Neural cell (in vitro differentiated cells): ENCODE measurements at regions not wholly inside any gene's neighbourhood (a gene's known extent, or its start where the extent isn't known, plus 50 kb on each side); places are given as distances from the start of the nearest gene placed in this dataset.

Source experiments
- H2AFZ ChIP-seq: fragments of 200-600, 300-800 bp; sonication (generic), shearing (Covaris generic); 2 replicates; pipeline ENCODE4 v1.6.0; 2014; ENCODE audit warnings: low read depth, mild to moderate bottlenecking, antibody characterized with exemption, low read length, moderate library complexity
- H3F3A ChIP-seq: fragments of 200-600 bp; shearing (Covaris generic); 2 replicates; pipeline ENCODE4 v1.6.1; 2016; ENCODE audit warnings: mild to moderate bottlenecking, moderate library complexity, mixed read lengths, antibody characterized with exemption, low read length; ENCODE audit not compliant: insufficient read depth, poor library complexity, severe bottlenecking
- H3K27ac ChIP-seq: fragments of 200-600, 300-800 bp; sonication (generic), shearing (Covaris generic); 2 replicates; pipeline ENCODE4 v1.5.1; 2014; ENCODE audit warnings: mild to moderate bottlenecking, low read length, moderate library complexity
- H3K27me3 ChIP-seq: fragments of 300-800, 200-600 bp; sonication (generic), shearing (Covaris generic); 2 replicates; pipeline ENCODE4 v1.6.0; 2014; ENCODE audit warnings: mild to moderate bottlenecking, low read depth, low read length, moderate library complexity; ENCODE audit not compliant: insufficient read depth
- H3K36me3 ChIP-seq: fragments of 300-800, 200-600 bp; sonication (generic), shearing (Covaris generic); 2 replicates; pipeline ENCODE4 v1.5.1; 2014; ENCODE audit warnings: mild to moderate bottlenecking, antibody characterized with exemption, low read length, moderate library complexity; ENCODE audit not compliant: insufficient read depth
- H3K4me2 ChIP-seq: fragments of 300-800, 200-600 bp; sonication (generic), shearing (Covaris generic); 2 replicates; pipeline ENCODE4 v1.6.0; 2014; ENCODE audit warnings: mild to moderate bottlenecking, low read length
- H3K4me3 ChIP-seq: fragments of 300-800, 200-600 bp; sonication (generic), shearing (Covaris generic); 2 replicates; pipeline ENCODE4 v1.5.1; 2014; ENCODE audit warnings: mild to moderate bottlenecking, low read length, moderate library complexity
- H3K79me2 ChIP-seq: fragments of 200-600 bp; shearing (Covaris generic); replicated peaks from 2 replicates; pipeline ENCODE4 v1.6.0; 2014; ENCODE audit warnings: mild to moderate bottlenecking, low read length, moderate library complexity; ENCODE audit not compliant: insufficient read depth
- H3K9ac ChIP-seq: fragments of 300-800, 200-600 bp; sonication (generic), shearing (Covaris generic); 2 replicates; pipeline ENCODE4 v1.6.1; 2016; ENCODE audit warnings: mild to moderate bottlenecking, low read length, mixed read lengths
- H3K9me2 ChIP-seq: fragments of 200-600 bp; shearing (Covaris generic); 2 replicates; pipeline ENCODE4 v1.6.1; 2016; ENCODE audit warnings: mild to moderate bottlenecking, low read length, mixed read lengths; ENCODE audit not compliant: insufficient read depth
- H3K9me3 ChIP-seq: fragments of 200-600, 300-800 bp; sonication (generic), shearing (Covaris generic); 2 replicates; pipeline ENCODE4 v1.6.1; 2016; ENCODE audit warnings: mild to moderate bottlenecking, mixed run types, low read length, moderate library complexity, mixed read lengths
- H4K20me1 ChIP-seq: fragments of 200-600 bp; shearing (Covaris generic); 2 replicates; pipeline ENCODE4 v1.6.1; 2016; ENCODE audit warnings: mild to moderate bottlenecking, mixed run types; ENCODE audit not compliant: insufficient read depth
- CTCF ChIP-seq: fragments of 450-650 bp; IDR thresholded peaks from 2 replicates; pipeline ENCODE4 v1.5.1; 2014; ENCODE audit warnings: antibody characterized with exemption, mild to moderate bottlenecking, moderate library complexity; ENCODE audit not compliant: poor library complexity, severe bottlenecking
- EP300 ChIP-seq: fragments of 450-650 bp; conservative IDR thresholded peaks from 2 replicates; pipeline ENCODE4 v1.6.1; 2014; ENCODE audit warnings: antibody characterized with exemption, mild to moderate bottlenecking, moderate library complexity; ENCODE audit not compliant: poor library complexity, severe bottlenecking
- EZH2 ChIP-seq: fragments of 200-600, 300-800 bp; shearing (Covaris generic), sonication (generic); IDR thresholded peaks from 2 replicates; pipeline ENCODE4 v1.6.1; 2014; ENCODE audit warnings: antibody characterized with exemption, low read length, borderline replicate concordance, mild to moderate bottlenecking; ENCODE audit not compliant: insufficient read depth, poor library complexity, severe bottlenecking
- MXI1 ChIP-seq: fragments of 450-650 bp; conservative IDR thresholded peaks from 2 replicates; pipeline ENCODE4 v1.6.1; 2014; ENCODE audit warnings: antibody characterized with exemption, mild to moderate bottlenecking; ENCODE audit not compliant: poor library complexity, severe bottlenecking
- POLR2AphosphoS5 ChIP-seq: IDR thresholded peaks from 2 replicates; pipeline ENCODE4 v1.6.1; 2012
- RAD21 ChIP-seq: fragments of 450-650 bp; conservative IDR thresholded peaks from 2 replicates; pipeline ENCODE4 v1.6.1; 2014; ENCODE audit warnings: antibody characterized with exemption, mild to moderate bottlenecking, moderate library complexity
- REST ChIP-seq: IDR thresholded peaks from 2 replicates; pipeline ENCODE4 v1.6.1; 2012; ENCODE audit warnings: borderline replicate concordance
- SMC3 ChIP-seq: fragments of 450-650 bp; conservative IDR thresholded peaks from 2 replicates; pipeline ENCODE4 v1.6.1; 2014; ENCODE audit warnings: antibody characterized with exemption, mild to moderate bottlenecking, moderate library complexity; ENCODE audit not compliant: poor library complexity
- TAF1 ChIP-seq: IDR thresholded peaks from 2 replicates; pipeline ENCODE4 v1.6.1; 2012; ENCODE audit warnings: low read depth

- H3K9ac ChIP-seq: no peak overlapping the region
- H3K4me2 ChIP-seq: no peak overlapping the region
- H3F3A ChIP-seq: no peaks in the 10 kb centered on the region
- H4K20me1 ChIP-seq: no peaks in the 10 kb centered on the region
- H3K27ac ChIP-seq: no peak overlapping the region
- TF ChIP-seq CTCF: no peak
- TF ChIP-seq EP300: no peak
- no peak for TF ChIP-seq POLR2AphosphoS5
- no peak for TF ChIP-seq SMC3
- no peak for TF ChIP-seq REST
- no peak for TF ChIP-seq RAD21
- no peak for TF ChIP-seq TAF1
- TF ChIP-seq EZH2: no peak
- TF ChIP-seq MXI1: no peak
- no peak overlapping the region for H2AFZ ChIP-seq
- no peaks in the 10 kb centered on the region for H3K9me2 ChIP-seq
- H3K79me2 ChIP-seq: no peaks in the 10 kb centered on the region
- H3K9me3 ChIP-seq: no peaks in the 10 kb centered on the region
- no peaks in the 10 kb centered on the region for H3K36me3 ChIP-seq
- no peak overlapping the region for H3K4me3 ChIP-seq
- no peaks in the 10 kb centered on the region for H3K27me3 ChIP-seq
Observed at GRCh38 chr14:43308421-43309110, 1198.5 kb downstream of the FSCB start.

GRCh38 chr14:43307836-43308235 is 1199.2 kb downstream of the FSCB start:
- Histone ChIP-seq H3K9me2 (no peaks in the 10 kb centered on the region), H3K9ac (no peak overlapping the region), H2AFZ (no peak overlapping the region), H4K20me1 (no peaks in the 10 kb centered on the region), H3K36me3 (no peaks in the 10 kb centered on the region), H3K9me3 (no peaks in the 10 kb centered on the region), H3K4me2 (no peak overlapping the region), H3F3A (no peaks in the 10 kb centered on the region), H3K27ac (no peak overlapping the region), H3K27me3 (no peaks in the 10 kb centered on the region), H3K4me3 (no peak overlapping the region), H3K79me2 (no peaks in the 10 kb centered on the region)
- no peak for TF ChIP-seq REST
- no peak for TF ChIP-seq POLR2AphosphoS5
- no peak for TF ChIP-seq MXI1
- TF ChIP-seq EZH2: no peak
- no peak for TF ChIP-seq RAD21
- no peak for TF ChIP-seq SMC3
- TF ChIP-seq CTCF: no peak
- TF ChIP-seq TAF1: no peak
- no peak for TF ChIP-seq EP300
